GM21447 (cell line): ENCODE measurements at regions not wholly inside any gene's neighbourhood (a gene's known extent, or its start where the extent isn't known, plus 50 kb on each side); places are given as distances from the start of the nearest gene placed in this dataset.
"Not testable (repeated sequence)": the region's sequence is repeated elsewhere in the genome, so short reads cannot be mapped to it uniquely, and the experiment has no call there.

Source experiments
- ATAC-seq: cut with Tn5 transposase; IDR thresholded peaks from one replicate; pipeline ENCODE4 v1.9.1; 2021; ENCODE audit not compliant: unreplicated experiment

GRCh38 chr14:22122227-22122818 lies 448.7 kb upstream of the OR4E1 start:
- no peak for ATAC-seq

GRCh38 chr14:22118899-22119477 lies 445.4 kb upstream of the OR4E1 start:
- no peak for ATAC-seq

- no peak for ATAC-seq
Observed at GRCh38 chr14:22113401-22113800, 439.8 kb upstream of the OR4E1 start.

- ATAC-seq: no peak
Observed at GRCh38 chr14:22112004-22112403, 438.4 kb upstream of the OR4E1 start.

GRCh38 chr14:22107753-22108152 lies 434.1 kb upstream of the OR4E1 start:
- no peak for ATAC-seq

GRCh38 chr14:22106700-22107697 lies 433.4 kb upstream of the OR4E1 start:
- ATAC-seq: no peak

- no peak for ATAC-seq
Observed at GRCh38 chr14:22105624-22106006, 432.0 kb upstream of the OR4E1 start.

- ATAC-seq: no peak
Observed at GRCh38 chr14:22105006-22105623, 431.5 kb upstream of the OR4E1 start.

GRCh38 chr14:22100764-22101120 lies 427.1 kb upstream of the OR4E1 start:
- ATAC-seq: not testable (repeated sequence)

GRCh38 chr14:22099942-22100763 lies 426.5 kb upstream of the OR4E1 start:
- no peak for ATAC-seq

GRCh38 chr14:22098435-22098834 lies 424.8 kb upstream of the OR4E1 start:
- ATAC-seq: no peak

- no peak for ATAC-seq
Observed at GRCh38 chr14:22097586-22098292, 424.1 kb upstream of the OR4E1 start.

GRCh38 chr14:22097072-22097471 lies 423.5 kb upstream of the OR4E1 start:
- no peak for ATAC-seq

GRCh38 chr14:22096514-22096895 lies 422.9 kb upstream of the OR4E1 start:
- ATAC-seq: no peak

- no peak for ATAC-seq
Observed at GRCh38 chr14:22095860-22096513, 422.4 kb upstream of the OR4E1 start.

GRCh38 chr14:22089940-22090339 lies 416.3 kb upstream of the OR4E1 start:
- ATAC-seq: no peak

GRCh38 chr14:22088614-22089342 lies 415.2 kb upstream of the OR4E1 start:
- no peak for ATAC-seq

GRCh38 chr14:22086131-22086530 lies 412.5 kb upstream of the OR4E1 start:
- ATAC-seq: no peak
